Aorta (tissue), 5 donors: ENCODE measurements at regions not wholly inside any gene's neighbourhood (a gene's known extent, or its start where the extent isn't known, plus 50 kb on each side); places are given as distances from the start of the nearest gene placed in this dataset.

Experiments
- ATAC-seq: fragments of 200-7000 bp; cut with Tn5 transposase; one replicate; pipeline ENCODE4 v1.9.1; 2022; ENCODE audit warnings: moderate library complexity; ENCODE audit not compliant: low FRiP score
- DNase-seq, 2 donors: peaks; one replicate each; pipeline ENCODE4 v3.0.0-alpha.2; 2020
- H3K27ac ChIP-seq, 2 donors: one replicate each; pipeline ENCODE4 v1.5.1; 2013; ENCODE audit warnings: low read length in 2 of 2, mild to moderate bottlenecking in 2 of 2, moderate library complexity in 2 of 2, control low read depth in 1 of 2, inconsistent platforms in 1 of 2, low read depth in 1 of 2
- H3K27me3 ChIP-seq, 2 donors: one replicate each; pipeline ENCODE4 v1.6.1; 2013; ENCODE audit warnings: control low read depth in 1 of 2, low read length in 1 of 2, mild to moderate bottlenecking in 1 of 2, moderate library complexity in 1 of 2; ENCODE audit not compliant: insufficient read depth in 2 of 2, control insufficient read depth in 1 of 2
- H3K36me3 ChIP-seq, 2 donors: one replicate each; pipeline ENCODE4 v1.6.1; 2013; ENCODE audit warnings: control low read depth in 1 of 2, low read length in 1 of 2, mild to moderate bottlenecking in 1 of 2; ENCODE audit not compliant: insufficient read depth in 2 of 2, control insufficient read depth in 1 of 2
- H3K4me1 ChIP-seq, 2 donors: one replicate each; pipeline ENCODE4 v1.6.1; 2013; ENCODE audit warnings: low read length in 2 of 2, control low read depth in 1 of 2, mild to moderate bottlenecking in 1 of 2, moderate library complexity in 1 of 2; ENCODE audit not compliant: insufficient read depth in 2 of 2, control insufficient read depth in 1 of 2
- H3K4me3 ChIP-seq, 2 donors: one replicate each; pipeline ENCODE4 v1.5.1; 2013; ENCODE audit warnings: low read length in 2 of 2, control low read depth in 1 of 2, mild to moderate bottlenecking in 1 of 2
- H3K9me3 ChIP-seq: one replicate; pipeline ENCODE4 v1.6.1; 2013; ENCODE audit warnings: mild to moderate bottlenecking, low read length; ENCODE audit not compliant: control insufficient read depth
- WGBS, 2 donors: extraction: QIAGEN DNeasy Blood & Tissue Kit; methylation state at CpG; one replicate each; pipeline ENCODE4 v1.1.7; 2013; 5-methylcytosine and 5-hydroxymethylcytosine counted together
- intact Hi-C, 2 donors: fragments of 100-400 bp; cut with DNase I; formaldehyde crosslinking; loops; one replicate each; pipeline versions ENCODE4 v1.14.2 to v1.15.0; 2022
- donor health status: healthy with polysubstance abuse.
- donor health status: Bipolar disorder and iron deficiency.
- donor health status: DM: no; HTN: no; CAD: no.
- donor health status: DM: no; HTN: no; CAD: no.
- donor health status: DM: yes; HTN: yes; CAD: no.

GRCh38 chr12:111193977-111194702 is 174.8 kb downstream of the PHETA1 start:
- H3K9me3 ChIP-seq = no peaks in the 10 kb centered on the region
- H3K27ac ChIP-seq = no peak overlapping the region
- ATAC-seq (no peak), DNase-seq (no peak)
- H3K36me3 ChIP-seq = no peaks in the 10 kb centered on the region
- WGBS, 2 donors = 26 to 32% methylated on average over 15 of the region's 15 CpGs
- H3K4me1 ChIP-seq = no peaks in the 10 kb centered on the region
- H3K4me3 ChIP-seq = no peak overlapping the region
- intact Hi-C loops = no loop called here
- no peaks in the 10 kb centered on the region for H3K27me3 ChIP-seq

GRCh38 chr12:111193496-111193895 is 175.4 kb downstream of the PHETA1 start:
- Histone ChIP-seq H3K36me3 (no peaks in the 10 kb centered on the region), H3K4me1 (no peaks in the 10 kb centered on the region), H3K4me3 (no peak overlapping the region), H3K27ac (no peak overlapping the region), H3K9me3 (no peaks in the 10 kb centered on the region), H3K27me3 (no peaks in the 10 kb centered on the region)
- ATAC-seq (no peak), DNase-seq (no peak)
- 73 to 74% methylated on average over 14 of the region's 14 CpGs for WGBS, 2 donors
- intact Hi-C loops = no loop called here

GRCh38 chr12:111193067-111193466 is 175.8 kb downstream of the PHETA1 start:
- no peaks in the 10 kb centered on the region for H3K36me3 ChIP-seq
- ATAC-seq = no peak
- no peak overlapping the region for H3K4me3 ChIP-seq
- DNase-seq = no peak
- H3K27me3 ChIP-seq = no peaks in the 10 kb centered on the region
- no peaks in the 10 kb centered on the region for H3K4me1 ChIP-seq
- 86 to 89% methylated on average over 8 of the region's 8 CpGs for WGBS, 2 donors
- intact Hi-C loops = no loop called here
- no peaks in the 10 kb centered on the region for H3K9me3 ChIP-seq
- no peak overlapping the region for H3K27ac ChIP-seq

GRCh38 chr12:111192647-111193046 is 176.2 kb downstream of the PHETA1 start:
- intact Hi-C loops = no loop called here
- 62 to 68% methylated on average over 3 of the region's 3 CpGs for WGBS, 2 donors
- Histone ChIP-seq H3K4me1 (no peaks in the 10 kb centered on the region), H3K27me3 (no peaks in the 10 kb centered on the region), H3K36me3 (no peaks in the 10 kb centered on the region), H3K4me3 (no peak overlapping the region), H3K27ac (no peak overlapping the region), H3K9me3 (no peaks in the 10 kb centered on the region)
- DNase-seq = no peak
- ATAC-seq = no peak

GRCh38 chr12:111190741-111191526 is 178.0 kb downstream of the PHETA1 start:
- WGBS, 2 donors = 82 to 86% methylated on average over 15 of the region's 15 CpGs
- DNase-seq (no peak), ATAC-seq (no peak)
- Histone ChIP-seq H3K36me3 (no peaks in the 10 kb centered on the region), H3K4me1 (no peaks in the 10 kb centered on the region), H3K4me3 (no peak overlapping the region), H3K27ac (no peak overlapping the region), H3K9me3 (no peaks in the 10 kb centered on the region), H3K27me3 (no peaks in the 10 kb centered on the region)
- intact Hi-C loops = no loop called here

GRCh38 chr12:111189792-111190191 is 179.1 kb downstream of the PHETA1 start:
- Histone ChIP-seq H3K27ac (no peak overlapping the region), H3K36me3 (no peaks in the 10 kb centered on the region), H3K4me1 (no peaks in the 10 kb centered on the region), H3K4me3 (no peak overlapping the region), H3K27me3 (no peaks in the 10 kb centered on the region), H3K9me3 (no peaks in the 10 kb centered on the region)
- ATAC-seq (no peak), DNase-seq (no peak)
- 60 to 73% methylated on average over 3 of the region's 3 CpGs for WGBS, 2 donors
- intact Hi-C loops = no loop called here

- intact Hi-C loops = no loop called here
- H3K27ac ChIP-seq = no peak overlapping the region
- no peak overlapping the region for H3K4me3 ChIP-seq
- H3K27me3 ChIP-seq = no peaks in the 10 kb centered on the region
- no peaks in the 10 kb centered on the region for H3K36me3 ChIP-seq
- H3K9me3 ChIP-seq = no peaks in the 10 kb centered on the region
- WGBS, 2 donors = 83 to 86% methylated on average over 8 of the region's 8 CpGs
- no peaks in the 10 kb centered on the region for H3K4me1 ChIP-seq
- no peak for DNase-seq
- ATAC-seq = no peak
These were observed 180.5 kb downstream of the PHETA1 start for GRCh38 chr12:111188436-111188835.

- no peaks in the 10 kb centered on the region for H3K4me1 ChIP-seq
- no peak overlapping the region for H3K27ac ChIP-seq
- intact Hi-C loops = no loop called here
- H3K4me3 ChIP-seq = no peak overlapping the region
- no peaks in the 10 kb centered on the region for H3K36me3 ChIP-seq
- DNase-seq (no peak), ATAC-seq (no peak)
- no peaks in the 10 kb centered on the region for H3K27me3 ChIP-seq
- WGBS, 2 donors = 86 to 89% methylated on average over 17 of the region's 17 CpGs
- no peaks in the 10 kb centered on the region for H3K9me3 ChIP-seq
These were observed 182.5 kb downstream of the PHETA1 start for GRCh38 chr12:111186347-111186746.

- no peaks in the 10 kb centered on the region for H3K9me3 ChIP-seq
- no peaks in the 10 kb centered on the region for H3K4me1 ChIP-seq
- no peaks in the 10 kb centered on the region for H3K27me3 ChIP-seq
- H3K4me3 ChIP-seq = no peak overlapping the region
- WGBS, 2 donors = 90 to 91% methylated on average over 6 of the region's 6 CpGs
- DNase-seq (no peak), ATAC-seq (no peak)
- H3K27ac ChIP-seq = no peak overlapping the region
- intact Hi-C loops = no loop called here
- H3K36me3 ChIP-seq = no peaks in the 10 kb centered on the region
These were observed 183.0 kb downstream of the PHETA1 start for GRCh38 chr12:111185889-111186227.
